ENCODE measurements at regions not wholly inside any gene's neighbourhood (a gene's known extent, or its start where the extent isn't known, plus 50 kb on each side); places are given as distances from the start of the nearest gene placed in this dataset.

DNA sequence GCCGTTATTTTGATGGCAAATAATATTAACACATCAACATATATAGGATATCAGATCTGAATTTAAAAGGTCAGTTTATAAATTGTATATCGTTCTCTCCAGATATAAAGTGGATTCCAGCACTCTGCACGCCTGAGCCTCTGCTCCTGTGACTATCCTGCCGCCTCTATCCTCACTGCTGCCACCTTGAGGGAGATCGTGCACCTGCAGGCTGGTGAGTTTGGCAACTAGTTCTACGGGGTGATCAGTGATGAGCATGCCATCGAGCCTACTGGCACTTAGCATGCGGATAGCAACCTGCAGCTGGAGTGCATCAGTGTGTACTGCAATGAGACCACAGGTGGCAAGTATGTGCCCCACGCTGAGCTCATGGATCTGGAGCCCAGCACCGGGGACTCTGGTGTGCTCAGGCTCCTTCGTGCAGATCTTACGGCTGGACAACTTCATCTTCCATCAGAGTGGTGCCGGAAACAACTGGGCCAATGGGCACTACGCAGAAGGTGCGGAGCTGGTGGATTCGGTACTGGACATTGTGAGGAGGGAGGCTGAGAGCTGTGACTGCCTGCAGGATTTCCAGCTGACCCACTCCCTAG lies 84.9 kb downstream of the FBXO5 start:
- intact Hi-C loops (cut with DNase I) = no loop called here
- peak; percentile 72 for ATAC-seq
- peak; percentile 80 for DNase-seq (ENCODE audit: low spot score)

GRCh38 chr6:152904678-152905077 lies 78.2 kb downstream of the FBXO5 start:
- ATAC-seq (no peak), DNase-seq (ENCODE audit: low spot score) (no peak)
- intact Hi-C loops (cut with DNase I) = no loop called here

DNA sequence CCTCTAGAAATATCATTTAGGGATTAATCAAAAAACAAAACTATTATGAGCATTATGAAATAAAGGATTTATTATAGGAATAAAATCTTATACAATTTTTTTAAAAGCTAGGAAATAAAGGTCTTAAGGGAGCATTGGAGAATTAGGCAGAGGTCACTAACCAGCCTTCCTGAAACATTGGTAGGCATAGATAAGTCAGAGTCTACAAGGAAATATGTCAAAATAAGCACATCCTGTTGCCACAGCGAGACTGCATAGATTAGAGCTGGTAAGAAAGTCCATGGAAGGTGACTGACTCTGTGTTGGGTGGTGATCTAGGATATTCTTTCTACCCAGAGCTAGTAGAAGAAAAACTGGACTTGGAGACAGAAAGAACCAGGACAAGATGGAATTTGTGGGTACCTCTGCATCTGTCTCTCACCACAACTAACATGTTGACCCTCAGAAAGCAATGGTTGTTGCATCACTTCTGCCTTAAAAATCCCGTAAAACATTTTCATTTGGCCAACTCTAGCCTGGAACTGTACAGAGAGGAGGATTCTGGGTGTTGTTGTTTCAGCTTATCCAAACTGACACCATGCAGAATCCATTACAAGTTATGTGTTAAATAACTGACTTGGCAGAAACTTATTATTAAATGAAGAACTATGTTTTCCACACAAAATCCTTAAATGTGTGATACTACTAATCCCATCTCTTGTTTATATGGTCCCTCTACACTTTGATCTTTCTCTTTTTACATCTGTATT lies 77.1 kb downstream of the FBXO5 start:
- ATAC-seq (no peak), DNase-seq (ENCODE audit: low spot score) (no peak)
- intact Hi-C loops (cut with DNase I) = no loop called here

- intact Hi-C loops (cut with DNase I) = no loop called here
Measured at GRCh38 chr6:152909241-152909640, 73.6 kb downstream of the FBXO5 start.

DNA sequence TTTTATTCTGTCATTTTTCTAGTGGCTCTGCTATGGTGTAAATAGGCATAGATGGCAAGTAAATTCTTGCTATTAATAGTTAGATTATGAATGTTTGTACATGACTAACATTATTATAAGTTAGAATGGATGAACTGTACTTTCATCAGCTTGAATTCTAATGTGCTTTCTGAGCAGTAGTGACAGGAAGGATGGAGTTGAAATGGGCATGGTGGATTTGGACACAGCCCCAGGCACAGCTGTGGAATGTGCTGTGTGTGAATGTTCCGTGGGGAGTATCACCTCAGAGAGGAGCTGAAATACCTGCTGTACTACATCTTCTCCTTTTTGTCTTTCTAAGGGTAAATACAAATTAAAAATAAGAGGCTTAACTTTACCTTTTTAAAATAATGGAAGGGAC lies 66.8 kb downstream of the FBXO5 start:
- DNase-seq (ENCODE audit: low spot score) (no peak), ATAC-seq (no peak)
- intact Hi-C loops (cut with DNase I) = no loop called here

More at GRCh38 chr6:152909241-152909640, 73.6 kb downstream of the FBXO5 start:
- ATAC-seq (no peak), DNase-seq (ENCODE audit: low spot score) (no peak)

- ATAC-seq (no peak), DNase-seq (ENCODE audit: low spot score) (no peak)
- intact Hi-C loops (cut with DNase I) = no loop called here
Measured at GRCh38 chr6:152918991-152919390, 63.9 kb downstream of the FBXO5 start.

GRCh38 chr6:152920016-152920415 lies 62.8 kb downstream of the FBXO5 start:
- intact Hi-C loops (cut with DNase I) = no loop called here
- ATAC-seq (no peak), DNase-seq (ENCODE audit: low spot score) (no peak)
